Sciatic nerve (tissue), 2 donors: ENCODE measurements at regions not wholly inside any gene's neighbourhood (a gene's known extent, or its start where the extent isn't known, plus 50 kb on each side); places are given as distances from the start of the nearest gene placed in this dataset.
"Not testable (repeated sequence)": the region's sequence is repeated elsewhere in the genome, so short reads cannot be mapped to it uniquely, and the experiment has no call there.

Experiments
- ATAC-seq: fragments of 200-7000 bp; cut with Tn5 transposase; one replicate; pipeline ENCODE4 v1.9.1; 2020; ENCODE audit warnings: mild to moderate bottlenecking, moderate library complexity
- DNase-seq: peaks from one replicate; pipeline ENCODE4 v3.0.0-alpha.2; 2020; ENCODE audit warnings: low spot score
- intact Hi-C: fragments of 100-400 bp; cut with DNase I; formaldehyde crosslinking; loops from one replicate; pipeline ENCODE4 v1.14.2; 2022
- donor health status: DM: no; HTN: no; CAD: no.
- donor health status: DM: no; HTN: no; CAD: no.

DNA sequence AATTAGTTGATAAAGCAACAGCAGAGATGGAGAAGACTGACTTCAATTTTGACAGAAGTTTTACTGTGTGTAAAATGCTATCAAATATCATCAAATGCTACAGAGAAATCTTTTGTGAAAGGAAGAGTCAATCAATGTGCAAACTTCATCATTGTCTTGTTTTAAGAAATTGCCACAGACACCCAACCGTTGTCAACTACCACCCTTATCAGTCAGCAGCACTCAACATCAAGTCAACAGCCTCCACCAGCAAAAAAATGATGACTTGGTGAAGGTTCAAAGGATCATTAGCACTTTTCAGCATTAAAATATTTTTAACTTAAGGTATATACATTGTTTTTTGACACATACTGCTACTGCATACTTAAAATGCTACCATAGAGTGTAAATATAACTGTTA is 888.8 kb downstream of the CDH18 start:
- ATAC-seq: no peak
- DNase-seq: no peak
- intact Hi-C loops: no loop called here

DNA sequence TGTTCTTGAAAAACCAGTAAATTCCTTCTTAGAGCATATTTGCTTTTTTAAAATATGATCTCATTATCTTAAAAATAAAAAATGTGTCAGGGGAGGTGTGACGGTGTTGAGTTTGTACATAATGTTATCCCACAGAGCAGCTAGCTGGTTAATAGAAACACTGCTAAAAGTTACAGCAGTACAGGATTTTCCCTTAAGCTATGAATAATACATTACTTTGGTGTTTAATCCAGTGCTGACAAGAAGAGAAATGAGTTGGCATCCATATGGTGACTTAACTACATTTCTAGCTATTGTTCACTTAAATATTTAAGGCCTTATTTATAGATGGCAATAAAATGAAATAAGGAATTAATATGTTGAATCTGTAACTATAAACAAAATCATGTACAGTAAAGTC is 883.1 kb downstream of the CDH18 start:
- intact Hi-C loops: loop anchor here (5.0 kb wide), 1 partner anchor 977 kb away; no protein-coding TSS in a partner anchor
- ATAC-seq (no peak), DNase-seq (no peak)

DNA sequence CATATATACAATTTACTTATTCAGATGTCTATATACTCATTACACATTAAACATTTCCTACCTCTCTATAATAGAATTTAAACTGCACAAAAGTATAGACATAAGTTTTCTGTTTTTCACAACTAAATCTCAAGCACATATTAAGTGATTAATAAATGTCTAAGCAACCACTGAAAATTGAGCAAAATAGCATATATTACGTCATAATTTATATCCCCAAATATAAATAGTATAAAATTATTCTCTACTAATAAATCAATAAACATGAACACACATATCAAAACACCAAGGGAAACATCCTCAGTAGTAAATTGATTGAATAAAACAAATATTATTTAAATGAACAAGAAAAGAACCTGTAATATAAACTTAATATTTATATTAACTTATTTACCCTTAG is 865.1 kb downstream of the CDH18 start:
- intact Hi-C loops: no loop called here
- DNase-seq (no peak), ATAC-seq (no peak)

DNA sequence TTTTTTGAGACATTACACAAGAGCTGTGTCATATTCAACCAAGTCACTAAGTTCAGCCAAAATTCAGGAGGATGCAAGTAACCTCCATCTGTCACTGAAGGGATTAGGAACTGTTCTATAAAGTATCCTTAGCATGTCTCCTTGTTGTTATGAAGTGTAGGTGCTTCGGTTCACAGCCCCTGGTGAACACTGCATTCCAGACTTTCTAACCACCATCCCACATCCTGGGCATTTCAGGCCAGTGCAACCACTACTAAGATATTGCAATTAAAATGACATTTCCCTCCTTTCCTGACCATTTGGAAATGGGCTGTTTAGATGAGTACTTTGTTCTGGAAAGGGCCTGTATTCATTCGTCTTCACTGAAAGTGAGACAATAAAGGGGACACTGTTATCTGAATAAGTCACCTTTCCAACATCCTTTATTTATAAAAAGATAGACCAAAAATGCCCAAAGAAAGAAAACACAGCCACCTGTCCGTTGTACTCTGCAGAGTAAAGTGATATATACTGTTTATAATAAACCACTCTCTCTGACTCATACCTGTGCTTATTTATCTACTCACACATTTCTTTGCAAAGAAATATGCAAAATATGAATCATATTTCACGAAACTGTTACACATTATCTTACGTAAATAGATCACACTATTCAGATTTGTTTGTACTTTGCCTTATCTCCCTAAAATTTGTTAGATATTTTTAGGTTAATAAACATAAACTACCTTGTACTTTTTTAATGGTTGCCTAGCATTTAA is 861.9 kb downstream of the CDH18 start:
- ATAC-seq (no peak), DNase-seq (no peak)

DNA sequence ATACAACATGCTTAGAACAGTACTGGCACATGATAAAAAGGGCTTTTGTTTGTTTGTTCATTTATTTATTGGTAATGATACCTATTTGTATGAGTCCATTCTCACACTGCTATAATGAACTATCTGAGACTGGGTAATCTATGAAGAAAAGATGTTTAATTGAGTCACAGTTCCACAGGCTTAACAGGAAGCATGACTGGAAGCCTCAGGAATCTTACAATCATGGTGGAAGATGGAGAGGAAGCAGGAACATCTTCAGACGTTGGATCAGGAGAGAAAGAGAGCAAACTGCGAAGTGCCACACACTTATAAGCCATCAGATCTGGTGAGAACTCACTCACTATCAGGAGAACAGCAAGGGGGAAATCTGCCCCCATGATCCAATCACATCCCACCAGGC is 847.7 kb downstream of the CDH18 start:
- DNase-seq (no peak), ATAC-seq (no peak)
- intact Hi-C loops: no loop called here

More for the DNA sequence above, 861.9 kb downstream of the CDH18 start:
- intact Hi-C loops: no loop called here

DNA sequence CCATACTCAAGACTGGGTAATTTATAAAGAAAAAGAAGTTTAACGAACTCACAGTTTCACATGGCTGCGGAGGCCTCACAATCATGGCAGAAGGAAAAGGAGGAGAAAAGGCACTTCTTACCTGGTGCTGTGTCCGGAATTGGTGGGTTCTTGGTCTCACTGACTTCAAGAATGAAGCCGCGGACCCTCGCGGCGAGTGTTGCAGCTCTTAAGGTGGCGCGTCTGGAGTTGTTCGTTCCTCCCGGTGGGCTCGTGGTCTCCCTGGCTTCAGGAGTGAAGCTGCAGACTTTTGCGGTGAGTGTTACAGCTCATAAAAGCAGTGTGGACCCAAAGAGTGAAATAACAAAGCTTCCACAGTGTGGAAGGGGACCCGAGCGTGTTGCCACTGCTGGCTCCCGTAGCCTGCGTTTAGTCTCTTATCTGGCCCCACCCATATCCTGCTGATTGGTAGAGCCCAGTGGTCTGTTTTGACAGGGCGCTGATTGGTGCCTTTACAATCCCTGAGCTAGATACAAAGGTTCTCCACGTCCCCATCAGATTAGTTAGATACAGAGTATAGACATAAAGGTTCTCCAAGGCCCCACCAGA is 846.0 kb downstream of the CDH18 start:
- ATAC-seq: not testable (repeated sequence)

DNA sequence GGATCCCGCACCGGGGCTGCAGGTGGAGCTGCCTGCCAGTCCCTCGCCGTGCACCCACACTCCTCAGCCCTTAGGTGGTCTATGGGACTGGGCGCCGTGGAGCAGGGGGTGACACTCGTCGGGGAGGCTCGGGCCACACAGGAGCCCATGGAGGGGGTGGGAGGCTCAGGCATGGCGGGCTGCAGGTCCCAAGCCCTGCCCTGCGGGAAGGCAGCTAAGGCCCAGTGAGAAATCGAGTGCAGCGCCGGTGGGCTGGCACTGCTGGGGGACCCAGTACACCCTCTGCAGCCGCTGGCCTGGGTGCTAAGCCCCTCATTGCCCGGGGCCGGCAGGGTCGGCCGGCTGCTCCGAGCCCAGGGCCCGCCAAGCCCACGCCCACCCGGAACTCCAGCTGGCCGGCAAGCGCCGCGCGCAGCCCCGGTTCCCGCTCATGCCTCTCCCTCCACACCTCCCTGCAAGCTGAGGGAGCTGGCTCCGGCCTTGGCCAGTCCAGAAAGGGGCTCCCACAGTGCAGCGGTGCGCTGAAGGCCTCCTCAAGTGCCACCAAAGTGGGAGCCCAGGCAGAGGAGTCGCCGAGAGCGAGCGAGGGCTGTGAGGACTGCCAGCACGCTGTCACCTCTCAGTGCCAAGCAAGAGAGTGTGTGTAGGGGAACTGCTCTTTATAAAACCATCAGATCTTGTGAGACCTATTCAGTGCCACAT is 845.1 kb downstream of the CDH18 start:
- ATAC-seq, DNase-seq: not testable (repeated sequence)

More for the DNA sequence above, 846.0 kb downstream of the CDH18 start:
- intact Hi-C loops, DNase-seq: not testable (repeated sequence)

DNA sequence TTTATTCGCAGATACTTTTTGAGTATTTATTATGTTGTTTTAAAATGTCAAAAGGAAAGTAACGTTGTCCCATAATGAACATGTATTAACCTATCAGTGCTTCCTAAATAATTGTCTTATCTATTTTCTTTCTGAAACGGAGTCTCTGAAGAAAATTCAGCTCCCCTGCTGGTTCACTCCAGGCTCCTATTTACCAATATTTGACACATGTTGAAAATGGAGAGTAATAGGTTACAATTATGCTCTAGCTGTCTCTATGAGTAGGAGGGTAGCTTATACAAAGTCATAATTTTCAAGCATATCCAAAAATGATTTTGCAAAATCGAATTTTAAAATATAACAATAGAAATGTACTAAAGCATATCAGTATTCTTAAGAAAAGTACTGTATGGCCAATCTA is 844.1 kb downstream of the CDH18 start:
- no peak for DNase-seq
- intact Hi-C loops: no loop called here
- ATAC-seq: no peak

More for the DNA sequence above, 845.1 kb downstream of the CDH18 start:
- intact Hi-C loops: not testable (repeated sequence)

DNA sequence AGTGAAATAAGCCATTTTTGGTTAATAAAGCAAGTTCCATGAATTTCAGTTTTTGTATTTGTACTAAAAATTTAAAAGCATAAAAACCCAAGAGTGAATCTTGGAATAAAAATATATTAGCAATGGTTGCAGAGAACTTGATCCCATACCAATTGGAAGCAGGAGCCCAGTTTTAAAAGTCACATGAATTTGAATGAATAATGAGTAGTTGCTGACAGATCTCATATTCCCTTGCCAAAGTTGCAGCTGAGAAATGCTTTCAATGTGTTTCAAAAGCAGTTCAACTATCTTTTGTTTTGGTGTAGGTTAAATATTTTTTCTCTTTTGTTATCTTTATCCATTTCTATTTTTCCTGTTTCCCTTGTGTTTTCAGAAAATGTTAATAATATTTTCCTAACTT is 818.6 kb downstream of the CDH18 start:
- intact Hi-C loops: no loop called here
- no peak for ATAC-seq

DNA sequence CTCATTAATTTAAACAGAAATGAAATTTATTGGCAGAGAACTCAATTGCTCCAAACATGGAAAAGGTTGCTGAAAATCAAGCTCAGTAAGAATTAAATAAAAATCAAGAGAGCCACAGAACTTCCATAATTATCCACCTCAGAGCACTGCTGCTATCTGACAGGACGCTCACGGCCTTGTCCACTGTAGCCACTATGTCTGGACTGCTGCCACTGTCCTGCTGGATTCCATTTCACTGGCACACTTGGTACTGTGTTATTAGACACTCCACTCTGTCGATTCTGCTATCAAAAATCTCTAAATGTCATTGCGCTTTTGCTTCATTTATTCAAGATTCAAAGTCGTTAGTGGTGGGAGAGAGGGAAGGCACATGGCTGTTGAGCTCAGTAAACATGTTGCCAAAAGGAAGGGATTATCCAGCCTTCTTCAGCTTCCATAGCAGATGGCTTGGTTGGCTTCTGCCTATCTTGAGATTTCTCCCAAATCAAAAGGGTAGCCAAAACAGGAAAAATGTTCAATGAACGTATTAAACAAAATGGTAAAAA is 815.0 kb downstream of the CDH18 start:
- intact Hi-C loops: no loop called here
- DNase-seq (no peak), ATAC-seq (no peak)

More for the DNA sequence above, 818.6 kb downstream of the CDH18 start:
- DNase-seq: no peak

DNA sequence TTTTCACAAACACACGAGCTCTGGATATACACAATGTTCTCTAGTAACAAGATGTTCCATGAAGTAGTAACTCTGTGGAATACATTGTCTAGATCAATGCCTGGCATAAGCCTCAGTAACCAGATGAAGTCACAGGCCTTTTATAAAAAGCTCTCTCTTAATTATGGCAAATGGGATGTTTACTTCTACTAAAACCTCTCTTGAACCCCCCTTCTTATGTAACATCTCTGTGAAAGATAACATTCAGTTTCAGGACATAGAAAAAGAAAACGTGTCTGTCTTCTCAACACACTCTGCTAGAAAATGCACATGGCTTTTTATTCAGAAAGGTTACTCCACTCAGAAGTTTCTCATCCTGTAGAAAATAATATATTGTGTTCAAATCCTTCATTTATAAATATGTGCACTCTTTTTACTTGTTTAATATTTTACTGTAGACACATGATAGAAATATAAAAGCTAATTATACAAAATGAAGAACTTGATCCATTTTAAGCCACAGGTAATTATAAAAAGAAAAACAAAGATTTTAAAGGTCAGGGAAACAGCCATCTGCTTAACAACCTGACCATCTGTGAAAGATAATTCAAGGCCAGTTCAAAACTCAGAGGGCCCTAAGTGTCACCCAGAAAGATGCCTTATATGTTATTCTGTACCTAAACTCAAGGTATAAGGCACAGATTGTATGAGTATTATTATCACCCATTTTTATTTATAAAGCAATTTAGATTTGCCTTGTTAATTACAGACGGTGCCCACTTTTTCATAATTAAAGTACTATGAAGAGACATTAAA is 812.0 kb downstream of the CDH18 start:
- DNase-seq (no peak), ATAC-seq (no peak)
- intact Hi-C loops: no loop called here

DNA sequence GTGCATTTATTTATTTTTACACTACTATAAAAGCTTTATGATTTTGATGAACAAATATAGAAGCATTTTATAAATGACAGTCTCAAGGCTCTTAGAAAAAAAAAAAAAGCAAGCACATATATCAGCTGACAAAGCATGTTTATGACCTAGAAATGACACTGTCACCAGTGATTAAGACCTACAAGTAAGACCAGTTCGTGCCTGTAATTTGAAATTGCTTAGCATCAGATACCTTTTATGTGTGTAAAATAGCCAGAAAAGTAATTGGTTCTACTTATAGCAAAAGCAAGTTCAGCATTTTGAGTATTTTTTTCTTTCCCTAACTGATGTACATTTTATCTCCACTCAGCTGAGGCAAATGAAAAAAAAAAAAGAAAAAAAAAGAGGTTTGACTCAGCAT is 808.4 kb downstream of the CDH18 start:
- intact Hi-C loops: no loop called here
- DNase-seq: no peak
- no peak for ATAC-seq

DNA sequence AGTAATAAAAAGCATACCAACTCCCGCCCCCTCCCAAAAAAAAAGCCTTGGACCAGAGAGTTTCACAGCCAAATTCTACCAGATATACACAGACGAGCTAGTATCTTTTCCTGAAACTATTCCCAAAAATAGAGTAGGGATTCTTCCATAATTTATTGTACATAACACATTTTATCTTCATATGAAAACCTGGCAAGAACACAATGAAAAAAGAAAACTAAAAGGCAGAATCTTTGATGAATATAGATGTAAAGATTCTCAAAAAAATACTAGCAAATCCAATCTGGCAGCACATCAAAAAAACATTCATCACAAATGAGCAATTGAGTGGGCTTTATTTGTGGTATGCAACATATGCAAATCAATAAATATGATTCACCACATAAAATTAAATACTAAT is 798.8 kb downstream of the CDH18 start:
- no peak for ATAC-seq
- intact Hi-C loops: no loop called here
- no peak for DNase-seq

DNA sequence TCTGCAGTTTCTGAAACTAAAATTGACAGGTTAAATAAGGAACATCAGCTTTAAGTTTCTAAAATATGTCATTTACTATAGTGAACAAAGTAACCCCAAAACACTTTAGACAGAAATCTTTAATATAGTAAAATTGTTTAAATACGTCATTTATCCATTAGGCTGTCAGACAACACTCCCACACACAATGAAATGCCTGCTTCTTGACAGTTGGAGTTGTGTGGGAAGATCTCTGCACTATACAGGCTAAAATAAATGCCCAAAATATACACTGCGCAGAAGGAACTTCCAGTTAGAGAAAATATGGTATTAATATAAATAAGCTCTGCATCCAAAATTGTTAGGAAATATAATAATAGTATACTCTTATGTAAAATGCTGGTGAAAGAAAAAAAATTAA is 794.4 kb downstream of the CDH18 start:
- ATAC-seq (no peak), DNase-seq (no peak)
- intact Hi-C loops: no loop called here

DNA sequence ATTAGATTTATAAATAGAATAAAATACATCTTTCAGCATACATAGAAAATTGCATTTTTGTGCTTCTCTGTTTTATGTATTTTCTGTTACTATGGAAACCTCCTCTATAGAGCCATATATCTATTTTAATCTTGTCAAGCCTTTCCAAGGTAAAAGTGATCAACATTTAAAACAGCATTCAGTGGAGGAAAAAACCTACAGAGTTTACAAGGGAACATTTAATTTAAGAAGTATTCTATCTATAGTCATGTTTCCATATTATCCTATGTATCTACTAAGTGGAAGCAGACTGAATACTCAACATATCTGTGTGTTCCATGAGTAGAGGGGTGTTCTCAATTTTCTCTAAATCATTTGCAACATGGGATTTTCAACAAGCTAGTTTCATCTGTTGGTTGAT is 791.4 kb downstream of the CDH18 start:
- DNase-seq: no peak
- intact Hi-C loops: no loop called here

DNA sequence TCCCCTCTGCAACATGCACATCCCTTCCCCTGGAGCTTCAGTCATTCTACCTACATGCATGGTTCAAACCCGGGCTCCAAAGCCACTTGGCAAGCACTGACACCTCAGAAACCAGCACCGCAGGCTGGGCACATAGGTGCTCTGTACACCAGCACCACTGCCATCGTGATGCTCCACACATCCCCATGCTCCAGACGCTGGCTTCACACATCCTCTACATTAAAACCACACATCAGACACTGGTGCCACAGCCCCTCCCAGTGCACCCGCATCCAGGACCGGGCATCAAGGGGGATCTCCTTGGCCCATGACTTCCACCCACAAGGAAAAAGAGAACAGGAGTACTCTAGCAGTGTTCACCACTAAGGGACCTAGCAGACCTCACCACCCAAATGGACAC is 787.7 kb downstream of the CDH18 start:
- ATAC-seq (peak; percentile 26), DNase-seq (no peak)
- intact Hi-C loops: no loop called here

More for the DNA sequence above, 791.4 kb downstream of the CDH18 start:
- no peak for ATAC-seq

DNA sequence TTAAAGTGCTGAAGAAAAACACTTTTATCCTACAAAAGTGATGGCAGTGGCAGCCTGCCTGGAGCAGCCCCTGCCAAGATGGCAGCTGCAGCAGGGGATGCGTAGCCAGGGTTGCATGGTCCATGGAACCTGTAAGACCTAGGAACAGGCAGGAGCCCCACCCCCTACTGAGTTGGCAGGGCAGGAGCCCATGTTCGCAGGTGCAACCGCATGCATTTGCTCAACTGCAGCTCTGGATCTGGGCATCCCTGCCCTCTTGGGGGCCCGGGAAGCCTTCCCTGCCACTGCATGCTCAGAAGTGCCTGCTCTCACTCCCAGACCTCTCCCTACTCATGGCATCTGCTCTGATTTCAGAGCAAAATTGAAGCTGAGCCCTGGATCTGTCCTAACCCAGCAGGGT is 779.6 kb downstream of the CDH18 start:
- DNase-seq (no peak), ATAC-seq (peak; percentile 10)
- intact Hi-C loops: no loop called here

DNA sequence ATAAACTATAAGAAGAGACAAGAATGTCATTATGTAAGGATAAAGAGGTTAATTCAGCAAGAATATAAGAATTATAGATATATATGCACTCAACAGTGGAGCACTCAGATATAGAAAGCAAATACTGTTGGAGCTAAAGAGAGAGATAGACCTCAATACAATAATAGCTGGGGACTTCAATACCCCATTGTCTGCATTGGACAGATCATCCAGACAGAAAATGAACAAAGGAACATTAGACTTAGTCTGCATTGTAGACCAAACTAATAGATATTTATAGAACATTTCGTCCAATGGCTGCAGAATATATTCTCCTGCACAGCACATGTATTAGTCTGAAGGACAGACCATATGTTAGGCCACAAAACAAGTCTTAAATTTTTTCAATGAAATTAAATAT is 777.1 kb downstream of the CDH18 start:
- intact Hi-C loops: loop anchor here (10.0 kb wide), 1 partner anchor 1954 kb away; no protein-coding TSS in a partner anchor
- DNase-seq (no peak), ATAC-seq (no peak)
